Mucosa of rectum (tissue), 2 donors: ENCODE measurements at regions not wholly inside any gene's neighbourhood (a gene's known extent, or its start where the extent isn't known, plus 50 kb on each side); places are given as distances from the start of the nearest gene placed in this dataset.

ENCODE experiments used
- H3K27ac ChIP-seq, 2 donors: one replicate each; pipeline ENCODE4 v1.7.0; 2013; ENCODE audit warnings: inconsistent platforms in 2 of 2, low read depth in 2 of 2, low read length in 2 of 2
- H3K27me3 ChIP-seq, 2 donors: one replicate each; pipeline ENCODE4 v1.7.0; 2013; ENCODE audit warnings: low read length in 2 of 2; ENCODE audit not compliant: control insufficient read depth in 2 of 2, insufficient read depth in 2 of 2
- H3K36me3 ChIP-seq, 2 donors: one replicate each; pipeline ENCODE4 v1.7.0; 2013; ENCODE audit warnings: low read length in 2 of 2; ENCODE audit not compliant: control insufficient read depth in 2 of 2, insufficient read depth in 2 of 2
- H3K4me1 ChIP-seq, 2 donors: one replicate each; pipeline ENCODE4 v1.7.0; 2013; ENCODE audit warnings: low read length in 2 of 2, mild to moderate bottlenecking in 1 of 2; ENCODE audit not compliant: control insufficient read depth in 2 of 2, insufficient read depth in 2 of 2
- H3K4me3 ChIP-seq, 2 donors: one replicate each; pipeline ENCODE4 v1.7.0; 2013; ENCODE audit warnings: low read length in 2 of 2
- H3K9ac ChIP-seq, 2 donors: one replicate each; pipeline ENCODE4 v1.7.0; 2013; ENCODE audit warnings: low read length in 2 of 2, low read depth in 1 of 2, mild to moderate bottlenecking in 1 of 2
- H3K9me3 ChIP-seq, 2 donors: one replicate each; pipeline ENCODE4 v1.7.0; 2013; ENCODE audit warnings: low read length in 2 of 2; ENCODE audit not compliant: control insufficient read depth in 2 of 2
- donor health status: healthy.
- donor health status: Normal muscosa, but diverticular disease.

GRCh38 chr6:44732243-44732642 is 344.7 kb downstream of the CDC5L start:
- Histone ChIP-seq H3K36me3 (no peaks in the 10 kb centered on the region), H3K27me3 (no peaks in the 10 kb centered on the region), H3K9ac (no peak overlapping the region), H3K4me3 (no peak overlapping the region), H3K4me1 (peaks cover 11 to 22% of the 10 kb centered on the region in 2 donors), H3K9me3 (no peaks in the 10 kb centered on the region), H3K27ac (no peak overlapping the region)

DNA sequence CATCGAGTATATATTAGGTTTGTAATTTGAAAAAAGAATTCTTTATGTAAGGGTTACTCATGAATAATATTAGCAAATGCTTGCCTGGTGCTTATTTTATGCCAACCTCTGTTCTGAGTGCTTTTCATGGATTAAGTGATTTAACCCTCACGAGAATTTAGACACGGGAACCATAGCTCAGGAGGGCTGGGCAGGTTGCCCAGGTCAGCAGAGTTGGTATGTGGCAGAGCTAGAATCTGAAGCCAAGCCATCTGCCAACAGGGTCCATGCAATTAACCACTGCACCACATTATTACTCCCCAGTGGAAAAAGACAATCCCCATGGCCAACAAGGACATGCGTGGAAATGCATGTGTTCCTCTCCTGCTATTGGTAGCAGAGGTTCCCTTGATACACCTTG is 345.6 kb downstream of the CDC5L start:
- no peaks in the 10 kb centered on the region for H3K27me3 ChIP-seq
- no peak overlapping the region for H3K9ac ChIP-seq
- no peaks in the 10 kb centered on the region for H3K36me3 ChIP-seq
- H3K9me3 ChIP-seq = no peaks in the 10 kb centered on the region
- no peak overlapping the region for H3K4me3 ChIP-seq
- H3K27ac ChIP-seq = no peak overlapping the region
- H3K4me1 ChIP-seq = peaks cover 11 to 22% of the 10 kb centered on the region in 2 donors

- Histone ChIP-seq H3K9ac (no peak overlapping the region), H3K36me3 (no peaks in the 10 kb centered on the region), H3K4me1 (peaks cover 11 to 22% of the 10 kb centered on the region in 2 donors), H3K9me3 (no peaks in the 10 kb centered on the region), H3K4me3 (no peak overlapping the region), H3K27ac (no peak overlapping the region), H3K27me3 (no peaks in the 10 kb centered on the region)
Measured at GRCh38 chr6:44733868-44734267, 346.4 kb downstream of the CDC5L start.

DNA sequence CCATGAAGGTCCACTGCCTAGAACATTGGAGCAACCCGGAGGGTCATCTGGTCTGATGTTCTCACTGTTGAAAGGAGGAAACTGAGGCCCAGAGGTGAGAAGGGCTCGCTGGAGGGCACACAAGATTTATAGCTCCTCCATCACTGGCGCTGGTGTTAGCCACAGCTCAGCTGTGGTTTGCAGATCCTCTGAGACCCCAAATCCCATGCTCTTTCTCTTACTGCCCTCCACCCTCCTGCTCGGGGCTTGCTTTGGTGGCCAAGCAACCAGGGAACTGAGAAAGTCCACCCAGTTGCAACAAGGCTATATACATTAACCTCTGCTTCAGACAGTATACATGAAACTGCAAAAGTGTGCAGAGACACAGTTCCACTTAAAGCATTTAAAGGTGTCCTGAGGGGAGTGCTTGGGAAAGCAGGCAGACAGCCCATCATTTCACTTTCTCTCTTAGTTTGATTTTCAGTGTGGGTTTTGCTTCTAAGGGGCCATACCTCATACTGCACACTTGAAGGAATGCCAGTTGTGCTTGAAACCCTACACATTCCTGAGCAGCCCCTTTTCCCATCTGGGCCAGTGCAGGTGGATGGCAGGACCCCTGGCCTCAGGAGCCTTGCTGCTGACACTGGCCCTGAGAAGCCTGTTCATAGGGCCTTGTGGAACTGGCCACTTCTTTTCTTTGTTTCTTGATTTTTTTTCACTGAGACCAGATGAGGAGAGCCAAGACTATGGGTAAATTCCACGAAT is 347.6 kb downstream of the CDC5L start:
- H3K4me1 ChIP-seq = peaks cover 11 to 22% of the 10 kb centered on the region in 2 donors
- no peaks in the 10 kb centered on the region for H3K36me3 ChIP-seq
- H3K4me3 ChIP-seq = no peak overlapping the region
- no peak overlapping the region for H3K9ac ChIP-seq
- H3K27ac ChIP-seq = no peak overlapping the region
- no peaks in the 10 kb centered on the region for H3K9me3 ChIP-seq
- H3K27me3 ChIP-seq = no peaks in the 10 kb centered on the region

- H3K4me3 ChIP-seq = no peak overlapping the region
- H3K4me1 ChIP-seq = peaks cover 11 to 17% of the 10 kb centered on the region in 2 donors
- no peak overlapping the region for H3K9ac ChIP-seq
- H3K27me3 ChIP-seq = no peaks in the 10 kb centered on the region
- H3K9me3 ChIP-seq = no peaks in the 10 kb centered on the region
- no peaks in the 10 kb centered on the region for H3K36me3 ChIP-seq
- H3K27ac ChIP-seq = no peak overlapping the region
Measured at GRCh38 chr6:44735630-44735963, 348.1 kb downstream of the CDC5L start.

DNA sequence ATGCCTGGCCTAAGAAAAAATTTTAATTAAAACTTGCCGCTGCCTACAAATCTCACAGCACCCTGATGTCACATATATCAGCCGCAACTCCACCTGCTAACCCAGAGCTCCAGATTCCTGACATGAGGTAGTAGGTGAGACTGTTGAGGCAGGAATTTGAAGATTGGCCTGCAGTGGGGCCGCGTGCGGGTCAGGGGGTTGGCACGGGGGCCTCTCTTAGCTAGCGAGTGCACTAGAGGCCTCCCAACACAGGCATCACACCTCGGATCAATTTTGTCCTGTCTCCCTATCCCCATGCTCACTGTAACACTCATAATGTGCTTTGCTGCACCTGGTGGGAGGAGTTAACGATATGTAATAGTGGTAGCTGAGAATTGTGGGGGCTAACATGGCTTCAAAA is 349.8 kb downstream of the CDC5L start:
- Histone ChIP-seq H3K36me3 (no peaks in the 10 kb centered on the region), H3K4me3 (no peak overlapping the region), H3K27me3 (no peaks in the 10 kb centered on the region), H3K9me3 (no peaks in the 10 kb centered on the region), H3K27ac (no peak overlapping the region), H3K9ac (no peak overlapping the region), H3K4me1 (peaks cover 2 to 5% of the 10 kb centered on the region in 2 donors)

DNA sequence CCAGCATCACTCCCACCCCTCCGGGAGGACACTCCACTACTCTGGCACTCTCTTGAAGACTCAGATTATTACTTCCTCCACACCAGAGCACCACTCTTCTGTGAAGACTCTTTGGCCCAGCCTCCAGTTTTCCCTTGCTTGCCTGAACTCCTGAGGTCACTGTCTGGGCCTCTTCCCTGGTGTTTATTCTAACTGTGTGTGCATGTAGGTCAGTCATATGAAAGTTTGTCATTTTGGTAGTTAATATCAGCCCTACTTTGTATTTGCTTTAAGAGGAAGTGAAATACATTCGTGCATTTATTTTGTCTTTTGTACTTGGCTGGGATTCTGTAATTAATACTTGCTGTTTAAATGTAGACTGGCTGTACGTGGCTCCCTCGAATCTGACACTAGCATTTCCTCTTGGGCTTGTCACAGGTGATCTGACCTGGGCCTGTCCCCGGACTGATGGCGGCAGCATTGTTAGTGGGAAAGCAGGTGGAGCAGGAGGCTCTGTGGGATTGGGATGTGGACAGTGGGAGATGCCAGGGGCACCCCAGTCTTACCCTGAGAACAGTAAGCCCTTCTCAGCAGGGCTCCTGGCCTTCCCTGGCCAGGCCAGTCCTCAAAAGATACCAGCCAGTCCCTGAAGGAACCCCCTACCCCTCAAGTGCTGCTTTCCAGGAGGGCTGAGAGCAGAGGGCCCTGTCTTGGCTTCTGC is 350.5 kb downstream of the CDC5L start:
- Histone ChIP-seq H3K36me3 (no peaks in the 10 kb centered on the region), H3K9ac (no peak overlapping the region), H3K4me3 (no peak overlapping the region), H3K4me1 (peaks cover 2 to 5% of the 10 kb centered on the region in 2 donors), H3K27ac (no peak overlapping the region), H3K9me3 (no peaks in the 10 kb centered on the region), H3K27me3 (no peaks in the 10 kb centered on the region)

DNA sequence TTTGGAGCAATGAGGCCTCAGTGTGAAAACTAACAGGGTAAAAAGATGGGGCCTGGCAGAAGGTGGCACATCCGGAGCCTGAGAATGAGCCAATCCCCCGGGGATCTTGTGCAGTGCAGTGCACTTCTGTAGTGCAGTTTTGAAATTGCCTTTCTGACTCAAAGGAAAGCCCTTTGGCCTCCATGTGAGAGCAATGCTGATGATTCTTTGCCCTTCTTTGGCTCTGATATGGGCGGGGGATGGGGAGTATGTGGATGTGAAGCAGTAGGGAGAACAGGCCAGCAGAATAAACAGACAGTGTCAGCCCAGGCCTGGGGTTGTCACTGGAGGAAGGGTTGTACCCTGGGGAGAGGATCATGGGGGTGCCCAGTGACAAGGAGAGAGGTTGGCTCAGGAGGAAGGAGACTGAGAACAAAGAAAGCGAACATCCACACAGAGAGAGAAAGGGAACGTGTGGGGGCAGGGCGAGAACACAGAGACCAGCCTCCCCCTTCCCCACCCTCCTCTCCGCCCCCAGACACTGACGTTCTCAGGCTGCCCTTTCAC is 351.2 kb downstream of the CDC5L start:
- H3K9ac ChIP-seq = no peak overlapping the region
- no peaks in the 10 kb centered on the region for H3K9me3 ChIP-seq
- no peak overlapping the region for H3K27ac ChIP-seq
- H3K4me3 ChIP-seq = no peak overlapping the region
- peaks cover 2 to 4% of the 10 kb centered on the region in 2 donors for H3K4me1 ChIP-seq
- H3K27me3 ChIP-seq = no peaks in the 10 kb centered on the region
- no peaks in the 10 kb centered on the region for H3K36me3 ChIP-seq

- Histone ChIP-seq H3K4me1 (peaks cover 0 to 2% of the 10 kb centered on the region in 2 donors), H3K36me3 (no peaks in the 10 kb centered on the region), H3K4me3 (no peak overlapping the region), H3K9ac (no peak overlapping the region), H3K9me3 (no peaks in the 10 kb centered on the region), H3K27ac (no peak overlapping the region), H3K27me3 (no peaks in the 10 kb centered on the region)
Measured at GRCh38 chr6:44739181-44739580, 351.7 kb downstream of the CDC5L start.

- Histone ChIP-seq H3K27ac (no peak overlapping the region), H3K4me1 (peaks cover 0 to under 1% of the 10 kb centered on the region in 2 donors), H3K9ac (no peak overlapping the region), H3K36me3 (no peaks in the 10 kb centered on the region), H3K27me3 (no peaks in the 10 kb centered on the region), H3K9me3 (no peaks in the 10 kb centered on the region), H3K4me3 (no peak overlapping the region)
Measured at GRCh38 chr6:44740566-44741120, 353.1 kb downstream of the CDC5L start.
